CD4-positive, alpha-beta T cell treated with Interleukin-15 for 1 hour (primary cell): ENCODE measurements at regions not wholly inside any gene's neighbourhood (a gene's known extent, or its start where the extent isn't known, plus 50 kb on each side); places are given as distances from the start of the nearest gene placed in this dataset.

Source experiments
- DNase-seq: peaks from one replicate; pipeline ENCODE4 v3.0.0-alpha.2; 2020

DNA sequence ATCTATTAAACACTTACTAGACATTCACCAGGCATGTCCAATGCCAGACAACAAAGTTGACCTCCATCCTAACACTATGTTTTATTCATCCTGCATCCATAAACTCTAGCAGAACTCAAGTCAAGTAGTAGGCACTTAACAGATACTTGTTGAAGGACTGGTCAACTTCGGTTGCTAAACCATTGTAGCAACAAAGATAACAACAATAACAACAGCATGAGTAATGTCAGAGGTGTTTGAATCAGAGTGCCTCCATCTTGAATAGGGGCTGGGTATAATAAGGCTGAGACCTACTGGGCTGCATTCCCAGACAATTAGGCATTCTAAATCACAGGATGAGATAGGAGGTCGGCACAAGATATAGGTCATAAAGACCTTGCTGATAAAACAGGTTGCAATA lies 180.5 kb upstream of the ZNF462 start:
- no peak for DNase-seq

DNA sequence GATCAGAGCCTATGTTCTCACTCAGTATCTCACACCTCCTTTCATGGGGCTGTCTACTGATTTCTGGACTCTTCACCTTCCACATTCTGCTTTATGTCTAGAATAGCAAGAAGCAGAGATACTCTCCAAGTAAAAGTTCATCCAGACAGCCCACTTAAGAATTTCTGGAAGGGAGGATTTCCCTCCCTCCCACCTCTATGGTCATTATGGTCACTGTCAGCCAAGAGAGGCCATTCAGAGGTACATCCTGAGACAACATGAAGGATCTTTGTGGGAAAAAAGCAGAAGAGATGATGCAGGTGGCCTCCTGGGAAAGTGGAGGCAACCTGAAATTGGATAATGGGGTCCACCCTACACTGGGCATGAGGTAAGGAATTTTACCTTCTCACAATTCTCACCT lies 179.5 kb upstream of the ZNF462 start:
- no peak for DNase-seq

- DNase-seq, result no peak
Measured at GRCh38 chr9:106684940-106685695, 177.8 kb upstream of the ZNF462 start.

- DNase-seq, result no peak
Measured at GRCh38 chr9:106689089-106689488, 173.9 kb upstream of the ZNF462 start.

- DNase-seq, result no peak
Measured at GRCh38 chr9:106691627-106692026, 171.3 kb upstream of the ZNF462 start.

GRCh38 chr9:106693558-106693957 lies 169.4 kb upstream of the ZNF462 start:
- no peak for DNase-seq

- DNase-seq, result no peak
Measured at GRCh38 chr9:106696804-106697203, 166.2 kb upstream of the ZNF462 start.

GRCh38 chr9:106697390-106697749 lies 165.6 kb upstream of the ZNF462 start:
- no peak for DNase-seq

DNA sequence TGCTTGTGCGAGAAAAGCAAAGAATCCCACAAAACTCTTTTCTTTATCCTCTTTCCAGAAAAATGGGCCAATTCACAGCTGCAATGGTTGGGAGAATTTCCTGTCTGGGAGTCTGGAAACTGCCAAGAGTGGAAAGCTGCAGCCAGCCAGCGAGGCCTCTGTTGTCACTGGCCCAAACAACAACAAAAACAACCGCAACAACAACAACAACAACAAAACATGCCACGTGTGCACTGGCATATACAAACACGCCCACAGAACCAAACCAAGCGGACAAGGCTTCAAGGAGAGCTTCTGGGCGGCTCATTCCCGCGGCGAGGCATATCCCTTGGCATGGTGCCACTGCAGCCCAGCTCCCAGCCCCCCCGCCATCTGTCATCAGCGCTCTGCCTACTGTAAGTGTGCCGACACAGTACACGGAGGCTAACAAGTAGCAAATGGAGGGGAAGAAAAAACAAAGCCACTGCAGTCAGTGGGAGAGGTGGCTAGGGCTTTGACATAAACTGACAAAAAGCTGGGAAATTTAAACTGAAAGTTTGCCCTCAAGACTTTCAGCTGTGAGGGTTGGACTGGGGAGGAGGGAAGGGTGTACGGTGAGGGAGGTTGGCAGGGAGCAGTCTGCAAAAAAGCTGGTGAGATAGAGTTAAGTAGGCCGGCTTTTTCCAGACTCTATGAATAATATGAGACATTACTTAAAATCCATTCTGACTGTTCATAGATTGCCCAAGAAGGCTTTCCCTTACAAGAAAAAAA lies 165.0 kb upstream of the ZNF462 start:
- no peak for DNase-seq

DNA sequence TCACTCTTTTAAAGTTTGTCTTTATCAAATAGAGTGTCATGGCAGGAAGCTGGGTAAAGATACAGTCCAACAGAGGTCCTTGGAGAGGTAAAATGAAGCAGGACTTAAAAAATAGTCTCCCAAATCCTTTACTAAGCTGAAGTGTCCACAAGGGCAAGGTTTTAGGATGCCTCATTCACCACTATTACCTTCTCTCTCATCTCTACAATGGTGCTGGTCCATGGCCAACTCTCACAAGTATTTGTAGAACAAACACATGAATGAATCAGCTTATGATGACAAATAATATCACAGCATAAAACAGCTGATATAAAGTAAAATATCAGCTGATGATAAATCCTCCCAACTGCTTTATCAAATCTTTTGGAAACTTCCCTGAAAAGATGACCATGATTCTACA lies 162.3 kb upstream of the ZNF462 start:
- DNase-seq, result no peak

DNA sequence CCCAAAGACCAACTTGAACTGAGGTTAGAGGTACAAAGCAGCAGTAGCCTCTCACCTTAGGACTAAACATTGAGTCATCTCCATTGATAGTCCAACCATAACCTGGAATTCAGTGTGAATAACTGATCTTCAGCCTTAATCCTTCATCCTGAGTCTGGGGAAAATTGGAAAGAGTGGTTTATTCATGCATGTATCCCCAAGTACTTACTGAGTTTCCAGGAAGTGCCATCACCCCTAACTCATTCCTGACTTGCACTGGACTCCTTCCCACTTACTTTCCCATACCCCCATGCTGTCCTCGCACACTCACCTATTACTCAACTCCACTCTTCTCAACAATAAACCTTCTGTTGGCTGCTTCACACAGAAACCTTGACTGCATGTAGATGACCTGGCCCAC lies 161.4 kb upstream of the ZNF462 start:
- DNase-seq, result no peak

GRCh38 chr9:106704056-106704615 lies 158.8 kb upstream of the ZNF462 start:
- no peak for DNase-seq

GRCh38 chr9:106707291-106707690 lies 155.7 kb upstream of the ZNF462 start:
- no peak for DNase-seq

- no peak for DNase-seq
Measured at GRCh38 chr9:106707738-106708474, 155.1 kb upstream of the ZNF462 start.

- no peak for DNase-seq
Measured at GRCh38 chr9:106708475-106709146, 154.4 kb upstream of the ZNF462 start.

DNA sequence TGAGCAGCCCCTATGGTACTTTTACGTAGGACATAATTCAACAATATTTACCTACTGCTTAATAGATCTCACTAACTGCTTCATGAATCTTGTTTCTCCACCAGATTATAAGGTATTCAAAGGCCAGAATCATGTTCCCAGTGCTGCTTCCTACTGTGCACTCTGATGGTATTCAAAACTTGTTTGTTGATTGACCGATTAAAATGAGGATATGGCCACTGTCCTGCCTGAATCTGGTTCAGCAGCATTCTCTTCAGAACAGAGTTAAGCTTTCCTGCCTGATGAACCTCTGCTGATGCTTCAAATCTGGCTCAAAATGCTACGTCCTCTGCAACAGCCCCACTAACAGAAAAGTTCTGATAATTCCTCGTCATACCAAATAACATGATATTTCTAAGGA lies 150.7 kb upstream of the ZNF462 start:
- DNase-seq, result no peak

GRCh38 chr9:106713206-106713605 lies 149.8 kb upstream of the ZNF462 start:
- no peak for DNase-seq

DNA sequence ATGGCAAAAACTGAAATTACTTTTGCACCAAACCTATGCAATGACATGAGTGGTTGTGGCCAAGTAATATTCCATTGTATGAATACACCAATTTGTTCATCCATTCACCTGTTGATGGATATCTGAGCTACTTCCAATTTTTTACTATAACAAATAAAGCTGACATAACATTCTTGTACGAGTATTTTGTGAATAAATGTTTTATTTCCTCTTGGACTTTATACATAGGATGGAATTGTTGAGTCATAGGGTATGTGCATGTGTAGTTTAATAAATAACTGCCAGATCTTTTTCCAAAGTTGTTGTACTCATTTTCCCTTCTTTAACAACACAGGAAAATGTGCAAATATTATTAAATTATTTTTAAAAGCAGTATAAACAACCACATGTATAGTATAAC lies 146.1 kb upstream of the ZNF462 start:
- no peak for DNase-seq

- DNase-seq, result no peak
Measured at GRCh38 chr9:106717686-106718085, 145.3 kb upstream of the ZNF462 start.

DNA sequence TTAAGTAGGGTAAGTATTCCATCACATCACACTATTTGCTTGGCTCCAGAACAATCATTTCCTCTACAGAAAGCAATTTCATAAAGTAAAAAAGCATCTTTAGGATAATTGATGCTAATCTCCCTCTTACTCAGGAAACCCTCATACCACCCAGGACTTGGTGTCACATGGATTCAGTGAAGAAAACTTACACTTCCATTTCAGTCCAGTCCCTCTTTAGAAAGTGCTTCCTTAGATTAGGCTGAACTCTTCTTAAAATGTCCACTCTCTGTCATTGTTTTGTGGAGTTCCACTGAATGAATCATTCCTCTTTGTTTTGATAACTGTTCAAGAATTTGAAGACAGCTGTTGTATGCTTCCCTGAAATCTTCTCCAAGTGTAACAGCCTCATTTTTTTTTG lies 144.0 kb upstream of the ZNF462 start:
- no peak for DNase-seq

DNA sequence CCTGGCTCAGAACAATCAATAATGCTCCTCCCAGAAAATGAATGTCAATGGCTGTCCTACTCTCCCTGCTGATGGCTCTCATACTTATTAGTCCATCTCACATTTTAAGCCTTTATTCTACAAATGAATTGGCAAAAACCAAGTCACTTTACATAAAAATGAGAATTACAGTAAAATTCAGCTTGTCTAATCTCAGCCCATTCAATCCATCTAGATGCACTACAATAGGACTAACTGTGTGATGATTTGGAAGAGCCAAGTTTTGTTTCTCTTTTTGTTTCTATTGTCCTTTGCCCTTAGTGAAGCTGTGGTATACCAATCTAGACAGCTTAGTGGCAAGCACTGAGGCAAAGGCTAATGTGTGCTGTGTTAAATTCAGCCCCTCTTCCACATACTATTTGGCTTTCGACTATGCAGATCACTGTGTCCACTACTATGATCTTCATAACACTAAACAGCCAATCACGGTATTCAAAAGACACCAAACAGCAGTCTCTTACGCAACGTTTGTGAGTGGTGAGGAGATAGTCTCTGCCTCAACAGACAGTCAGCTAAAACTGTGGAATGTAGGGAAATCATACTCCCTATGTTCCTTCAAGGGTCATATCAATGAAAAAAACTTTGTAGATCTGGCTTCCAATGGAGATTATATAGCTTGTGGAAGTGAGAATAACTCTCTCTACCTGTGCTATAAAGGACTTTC lies 140.8 kb upstream of the ZNF462 start:
- no peak for DNase-seq

GRCh38 chr9:106723926-106724325 lies 139.0 kb upstream of the ZNF462 start:
- DNase-seq, result no peak
